ENCODE measurements at regions not wholly inside any gene's neighbourhood (a gene's known extent, or its start where the extent isn't known, plus 50 kb on each side); places are given as distances from the start of the nearest gene placed in this dataset.

DNA sequence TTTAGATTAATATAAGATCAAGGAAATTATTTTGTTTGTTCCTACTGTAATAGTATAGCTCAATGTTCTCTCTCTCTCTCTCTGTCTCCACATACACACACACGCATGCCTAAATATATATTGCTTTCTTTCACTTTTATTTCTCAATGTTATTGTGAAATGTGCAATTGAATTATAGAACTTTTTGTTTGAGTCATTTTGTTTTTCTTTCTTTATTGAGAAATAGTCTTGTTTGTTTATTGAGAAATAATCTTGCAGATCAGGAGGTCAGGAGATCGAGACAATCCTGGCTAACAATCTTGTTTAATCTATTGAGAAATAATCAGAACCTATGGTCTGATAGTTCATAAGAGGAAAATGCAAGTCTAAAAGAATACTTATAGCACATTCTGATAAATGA, 1581.3 kb downstream of the EFNB2 start:
- H3K4me3 ChIP-seq (replicated peaks in 1 of 4; ENCODE audit: control extremely low read depth in 1 of 4, insufficient read depth in 1 of 4, low read depth in 3 of 4, low read length in 4 of 4) = peak overlapping the region in 1 of 4 experiments; percentile 9
- no peak overlapping the region for H2AFZ ChIP-seq (ENCODE audit: low read length)
- H3K4me2 ChIP-seq (ENCODE audit: extremely low read depth, insufficient read depth, low read length) = no peak overlapping the region
- H4K20me1 ChIP-seq (ENCODE audit: control insufficient read depth, extremely low read depth, insufficient read depth, low read length) = no peaks in the 10 kb centered on the region
- peak in 1 of 2 donors; percentile 81 for DNase-seq (ENCODE audit: low read depth in 2 of 2)
- H3K9me3 ChIP-seq (ENCODE audit: control insufficient read depth, insufficient read depth, low read depth, low read length) = no peaks in the 10 kb centered on the region
- no peaks in the 10 kb centered on the region for H3K36me3 ChIP-seq (ENCODE audit: control insufficient read depth, insufficient read depth, low read length)
- H3K27ac ChIP-seq (ENCODE audit: insufficient read depth, low read length) = no peak overlapping the region
- H3K9ac ChIP-seq (ENCODE audit: insufficient read depth, low read length) = no peak overlapping the region
- no peaks in the 10 kb centered on the region for H3K4me1 ChIP-seq (ENCODE audit: control insufficient read depth, extremely low read depth, insufficient read depth, low read length)
- H3K79me2 ChIP-seq (ENCODE audit: control insufficient read depth, insufficient read depth, low read length) = no peaks in the 10 kb centered on the region
- no peaks in the 10 kb centered on the region for H3K27me3 ChIP-seq (ENCODE audit: control insufficient read depth, insufficient read depth, low read length)
- TF ChIP-seq, protein P1, sequence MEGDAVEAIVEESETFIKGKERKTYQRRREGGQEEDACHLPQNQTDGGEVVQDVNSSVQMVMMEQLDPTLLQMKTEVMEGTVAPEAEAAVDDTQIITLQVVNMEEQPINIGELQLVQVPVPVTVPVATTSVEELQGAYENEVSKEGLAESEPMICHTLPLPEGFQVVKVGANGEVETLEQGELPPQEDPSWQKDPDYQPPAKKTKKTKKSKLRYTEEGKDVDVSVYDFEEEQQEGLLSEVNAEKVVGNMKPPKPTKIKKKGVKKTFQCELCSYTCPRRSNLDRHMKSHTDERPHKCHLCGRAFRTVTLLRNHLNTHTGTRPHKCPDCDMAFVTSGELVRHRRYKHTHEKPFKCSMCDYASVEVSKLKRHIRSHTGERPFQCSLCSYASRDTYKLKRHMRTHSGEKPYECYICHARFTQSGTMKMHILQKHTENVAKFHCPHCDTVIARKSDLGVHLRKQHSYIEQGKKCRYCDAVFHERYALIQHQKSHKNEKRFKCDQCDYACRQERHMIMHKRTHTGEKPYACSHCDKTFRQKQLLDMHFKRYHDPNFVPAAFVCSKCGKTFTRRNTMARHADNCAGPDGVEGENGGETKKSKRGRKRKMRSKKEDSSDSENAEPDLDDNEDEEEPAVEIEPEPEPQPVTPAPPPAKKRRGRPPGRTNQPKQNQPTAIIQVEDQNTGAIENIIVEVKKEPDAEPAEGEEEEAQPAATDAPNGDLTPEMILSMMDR (conservative IDR thresholded peaks at IDR 0.05 in 1 of 2, IDR thresholded peaks at IDR 0.05 in 1 of 2; ENCODE audit: low read depth in 1 of 2, low read length in 2 of 2) = no peak
- TF ChIP-seq EZH2 (IDR thresholded peaks at IDR 0.05; ENCODE audit: low read length, missing control alignments) = no peak

DNA sequence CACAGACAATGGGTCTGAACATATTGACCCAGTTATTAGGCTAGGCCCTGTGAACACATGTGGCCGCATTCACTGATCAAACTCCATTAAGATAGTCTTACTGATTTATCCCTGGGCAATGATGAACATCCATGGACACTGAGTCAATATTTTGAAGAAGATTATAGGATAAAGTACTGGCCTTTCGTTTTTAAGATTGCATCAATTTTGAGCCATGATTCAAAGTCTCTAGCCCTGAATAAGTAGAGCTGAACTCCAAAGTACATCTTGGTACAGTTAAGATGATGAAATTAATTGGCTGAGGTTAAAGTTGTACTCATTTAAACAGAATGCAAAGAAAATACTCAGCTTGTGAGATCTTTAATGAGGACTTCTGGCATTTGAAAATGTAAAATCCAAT, 1581.9 kb downstream of the EFNB2 start:
- DNase-seq (ENCODE audit: low read depth in 2 of 2) = peak in 1 of 2 donors; percentile 66
- H2AFZ ChIP-seq (ENCODE audit: low read length) = no peak overlapping the region
- no peaks in the 10 kb centered on the region for H3K79me2 ChIP-seq (ENCODE audit: control insufficient read depth, insufficient read depth, low read length)
- H3K4me2 ChIP-seq (ENCODE audit: extremely low read depth, insufficient read depth, low read length) = no peak overlapping the region
- no peak overlapping the region for H3K9ac ChIP-seq (ENCODE audit: insufficient read depth, low read length)
- H3K4me3 ChIP-seq (replicated peaks in 1 of 4; ENCODE audit: control extremely low read depth in 1 of 4, insufficient read depth in 1 of 4, low read depth in 3 of 4, low read length in 4 of 4) = no peak overlapping the region
- no peaks in the 10 kb centered on the region for H4K20me1 ChIP-seq (ENCODE audit: control insufficient read depth, extremely low read depth, insufficient read depth, low read length)
- H3K27me3 ChIP-seq (ENCODE audit: control insufficient read depth, insufficient read depth, low read length) = no peaks in the 10 kb centered on the region
- no peaks in the 10 kb centered on the region for H3K36me3 ChIP-seq (ENCODE audit: control insufficient read depth, insufficient read depth, low read length)
- H3K9me3 ChIP-seq (ENCODE audit: control insufficient read depth, insufficient read depth, low read depth, low read length) = no peaks in the 10 kb centered on the region
- no peak overlapping the region for H3K27ac ChIP-seq (ENCODE audit: insufficient read depth, low read length)
- no peak for TF ChIP-seq EZH2 (IDR thresholded peaks at IDR 0.05; ENCODE audit: low read length, missing control alignments)
- TF ChIP-seq, protein P1 (conservative IDR thresholded peaks at IDR 0.05 in 1 of 2, IDR thresholded peaks at IDR 0.05 in 1 of 2; ENCODE audit: low read depth in 1 of 2, low read length in 2 of 2) = no peak
- H3K4me1 ChIP-seq (ENCODE audit: control insufficient read depth, extremely low read depth, insufficient read depth, low read length) = no peaks in the 10 kb centered on the region

DNA sequence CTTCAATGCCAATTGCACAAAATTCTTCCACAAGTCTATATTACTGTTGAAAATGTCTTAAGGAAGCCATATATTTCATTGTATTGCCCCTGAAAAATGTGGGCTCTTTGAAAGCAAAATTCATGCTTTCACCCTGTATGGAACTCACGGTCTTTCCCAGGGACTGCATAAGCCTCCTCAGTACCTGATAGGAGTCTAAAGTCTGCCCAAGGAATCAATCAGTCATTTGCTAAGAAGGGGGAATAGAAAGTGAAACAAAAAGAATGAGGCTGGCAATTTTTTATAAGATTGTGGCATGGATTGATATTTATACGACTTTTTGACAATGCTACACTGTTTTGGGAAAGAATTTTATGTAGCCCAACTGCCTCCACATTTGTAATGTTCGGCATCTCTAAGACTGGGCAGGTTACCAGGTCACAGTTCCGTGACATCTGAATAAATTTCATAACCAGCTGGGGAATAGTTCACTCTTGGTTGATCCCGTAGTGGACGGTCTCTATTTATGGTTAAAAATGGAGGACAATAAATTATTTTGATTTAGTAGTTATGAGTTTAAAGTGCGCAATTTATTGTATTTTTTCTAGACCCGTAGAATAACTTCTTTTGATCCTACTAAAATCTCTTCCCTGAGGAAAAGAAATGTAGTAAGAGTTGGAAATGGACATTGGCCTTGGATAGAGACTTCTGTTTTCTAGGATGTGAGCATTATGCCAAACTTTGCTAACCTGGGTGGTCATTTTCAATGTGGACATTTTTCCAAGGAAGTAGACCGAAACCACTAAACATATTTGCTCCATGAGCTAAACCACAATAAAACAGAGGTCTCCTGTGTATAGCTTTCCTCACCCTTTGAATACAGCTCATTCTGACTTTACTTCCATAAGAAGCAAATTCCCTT, 1585.4 kb downstream of the EFNB2 start:
- Histone ChIP-seq H3K9me3 (ENCODE audit: control insufficient read depth, insufficient read depth, low read depth, low read length) (no peaks in the 10 kb centered on the region), H3K27ac (ENCODE audit: insufficient read depth, low read length) (no peak overlapping the region), H3K9ac (ENCODE audit: insufficient read depth, low read length) (no peak overlapping the region), H4K20me1 (ENCODE audit: control insufficient read depth, extremely low read depth, insufficient read depth, low read length) (no peaks in the 10 kb centered on the region), H3K36me3 (ENCODE audit: control insufficient read depth, insufficient read depth, low read length) (no peaks in the 10 kb centered on the region), H3K4me2 (ENCODE audit: extremely low read depth, insufficient read depth, low read length) (no peak overlapping the region), H3K27me3 (ENCODE audit: control insufficient read depth, insufficient read depth, low read length) (no peaks in the 10 kb centered on the region), H2AFZ (ENCODE audit: low read length) (peak overlapping the region; percentile 26), H3K4me1 (ENCODE audit: control insufficient read depth, extremely low read depth, insufficient read depth, low read length) (no peaks in the 10 kb centered on the region), H3K4me3 (replicated peaks in 1 of 4; ENCODE audit: control extremely low read depth in 1 of 4, insufficient read depth in 1 of 4, low read depth in 3 of 4, low read length in 4 of 4) (no peak overlapping the region), H3K79me2 (ENCODE audit: control insufficient read depth, insufficient read depth, low read length) (no peaks in the 10 kb centered on the region)
- DNase-seq (ENCODE audit: low read depth in 2 of 2) = peak; percentile 22 to 52
- no peak for TF ChIP-seq EZH2 (IDR thresholded peaks at IDR 0.05; ENCODE audit: low read length, missing control alignments)
- TF ChIP-seq, protein P1 (conservative IDR thresholded peaks at IDR 0.05 in 1 of 2, IDR thresholded peaks at IDR 0.05 in 1 of 2; ENCODE audit: low read depth in 1 of 2, low read length in 2 of 2) = no peak
